H1 (cell line): ENCODE measurements at regions not wholly inside any gene's neighbourhood (a gene's known extent, or its start where the extent isn't known, plus 50 kb on each side); places are given as distances from the start of the nearest gene placed in this dataset.

ENCODE experiments used
- CTCF ChIA-PET: fragments of 300-600 bp; sonication (Branson Sonifier 250); formaldehyde crosslinking; loops from one replicate; lab custom pipeline; 2021; ENCODE audit not compliant: partially characterized antibody; lab: Charles Lee
- POLR2A ChIA-PET: fragments of 300-600 bp; sonication (Branson Sonifier 250); formaldehyde crosslinking; loops from one replicate; lab custom pipeline; 2021; ENCODE audit warnings: inconsistent platforms; ENCODE audit not compliant: partially characterized antibody; lab: Charles Lee
- DNase-seq, 2 experiments: peaks; one replicate each; pipeline versions ENCODE4 v3.0.0 to v3.0.0-alpha.2; 2010 to 2022; ENCODE audit warnings: low spot score in 2 of 2, low read depth in 1 of 2, mixed read lengths in 1 of 2
- FAIRE-seq: peaks from 2 replicates; lab custom pipeline; 2011; peaks lifted over from hg19 to GRCh38; lab: Jason Lieb, UNC
- H2AFZ ChIP-seq: 2 replicates; pipeline ENCODE4 v1.8.1; 2012; ENCODE audit warnings: low read length, inconsistent platforms
- H2AK5ac ChIP-seq: 2 replicates; pipeline ENCODE4 v1.6.1; 2013; ENCODE audit warnings: low read depth, low read length
- H2BK120ac ChIP-seq: replicated peaks from 2 replicates; pipeline ENCODE3; 2013; ENCODE audit warnings: low read depth, low read length, inconsistent platforms
- H2BK12ac ChIP-seq: 2 replicates; pipeline ENCODE4 v1.6.1; 2013; ENCODE audit warnings: low read depth, low read length
- H2BK15ac ChIP-seq: 2 replicates; pipeline ENCODE4 v1.6.1; 2013; ENCODE audit warnings: low read length
- H2BK20ac ChIP-seq: 2 replicates; pipeline ENCODE4 v1.6.1; 2013; ENCODE audit warnings: low read length
- H2BK5ac ChIP-seq: 2 replicates; pipeline ENCODE4 v1.6.1; 2013; ENCODE audit warnings: low read depth, low read length
- H3K14ac ChIP-seq: 2 replicates; pipeline ENCODE4 v1.6.1; 2013; ENCODE audit warnings: inconsistent platforms; ENCODE audit not compliant: insufficient read length
- H3K18ac ChIP-seq: 2 replicates; pipeline ENCODE4 v1.6.1; 2013; ENCODE audit warnings: low read length; ENCODE audit errors: extremely low read depth
- H3K23ac ChIP-seq: 2 replicates; pipeline ENCODE4 v1.6.1; 2013; ENCODE audit warnings: inconsistent platforms; ENCODE audit not compliant: insufficient read length
- H3K23me2 ChIP-seq: 2 replicates; pipeline ENCODE4 v1.6.1; 2013; ENCODE audit warnings: low read depth, low read length
- H3K27ac ChIP-seq: 2 replicates; pipeline ENCODE4 v1.6.1; 2011; ENCODE audit warnings: low read depth, low read length, inconsistent platforms
- H3K27me3 ChIP-seq, 4 experiments: replicated peaks in 1 of 4; 1 replicate in 1 of 4; 2 replicates in 3 of 4; pipeline versions ENCODE4 v1.6.1 to v1.8.1; 2011 to 2013; ENCODE audit warnings: low read length in 3 of 4, mild to moderate bottlenecking in 3 of 4, inconsistent platforms in 2 of 4, mixed read lengths in 2 of 4, moderate library complexity in 1 of 4; ENCODE audit not compliant: control insufficient read depth in 3 of 4, insufficient read depth in 3 of 4; ENCODE audit errors: extremely low read depth in 1 of 4
- H3K36me3 ChIP-seq, 4 experiments: 2 replicates each; pipeline versions ENCODE4 v1.6.1 to v1.8.1; 2011 to 2013; ENCODE audit warnings: mild to moderate bottlenecking in 4 of 4, low read length in 3 of 4, moderate library complexity in 2 of 4, control low read depth in 1 of 4, inconsistent platforms in 1 of 4; ENCODE audit not compliant: insufficient read depth in 4 of 4, control insufficient read depth in 2 of 4
- H3K4ac ChIP-seq: replicated peaks from 2 replicates; pipeline ENCODE3; 2013; ENCODE audit warnings: low read length, low read depth, mixed read lengths, inconsistent platforms; ENCODE audit not compliant: insufficient read length
- H3K4me1 ChIP-seq, 4 experiments: replicated peaks in 1 of 4; 1 replicate in 1 of 4; 2 replicates in 3 of 4; pipeline versions ENCODE4 v1.6.1 to v1.8.1; 2011 to 2013; ENCODE audit warnings: low read length in 3 of 4, inconsistent platforms in 2 of 4, mixed read lengths in 1 of 4; ENCODE audit not compliant: insufficient read depth in 4 of 4, control insufficient read depth in 3 of 4
- H3K4me2 ChIP-seq, 2 experiments: 2 replicates each; pipeline versions ENCODE4 v1.6.1 to v1.8.1; 2011 to 2013; ENCODE audit warnings: low read depth in 2 of 2, low read length in 2 of 2, control low read depth in 1 of 2, inconsistent platforms in 1 of 2, mild to moderate bottlenecking in 1 of 2; ENCODE audit not compliant: insufficient read depth in 1 of 2
- H3K4me3 ChIP-seq, 4 experiments: fragments of 200-600, 300-600 bp in 1 of 4; sonication (generic), shearing (Covaris generic), sonication (Bioruptor Twin) in 1 of 4; 2 replicates each; pipeline versions ENCODE4 v1.5.1 to v1.8.1; 2011 to 2016; ENCODE audit warnings: low read length in 4 of 4, low read depth in 3 of 4, control low read depth in 2 of 4, inconsistent platforms in 2 of 4, mild to moderate bottlenecking in 2 of 4, mixed read lengths in 1 of 4, moderate library complexity in 1 of 4; ENCODE audit not compliant: insufficient read depth in 2 of 4; ENCODE audit errors: extremely low read depth in 1 of 4
- H3K56ac ChIP-seq: replicated peaks from 2 replicates; pipeline ENCODE3; 2013; ENCODE audit warnings: low read depth, mild to moderate bottlenecking, mixed read lengths, low read length, inconsistent platforms; ENCODE audit not compliant: insufficient read length
- H3K79me1 ChIP-seq: 2 replicates; pipeline ENCODE4 v1.6.1; 2013; ENCODE audit warnings: low read depth, low read length, control low read depth
- H3K79me2 ChIP-seq, 2 experiments: 2 replicates each; pipeline versions ENCODE4 v1.6.1 to v1.8.1; 2012 to 2013; ENCODE audit warnings: low read length in 2 of 2, mild to moderate bottlenecking in 2 of 2, inconsistent platforms in 1 of 2; ENCODE audit not compliant: insufficient read depth in 2 of 2, control insufficient read depth in 1 of 2
- H3K9ac ChIP-seq, 4 experiments: replicated peaks in 1 of 4; 1 replicate in 1 of 4; 2 replicates in 3 of 4; pipeline versions ENCODE4 v1.6.1 to v1.8.1; 2011 to 2013; ENCODE audit warnings: low read depth in 3 of 4, low read length in 3 of 4, control low read depth in 2 of 4, mild to moderate bottlenecking in 2 of 4, moderate library complexity in 2 of 4, inconsistent platforms in 1 of 4; ENCODE audit errors: extremely low read depth in 1 of 4
- H3K9me3 ChIP-seq, 2 experiments: 2 replicates each; pipeline versions ENCODE4 v1.6.1 to v1.8.1; 2012 to 2013; ENCODE audit warnings: mild to moderate bottlenecking in 2 of 2, moderate library complexity in 2 of 2, control low read depth in 1 of 2, inconsistent platforms in 1 of 2, low read depth in 1 of 2, low read length in 1 of 2, mixed read lengths in 1 of 2; ENCODE audit not compliant: insufficient read depth in 2 of 2
- H4K20me1 ChIP-seq, 2 experiments: replicated peaks in 1 of 2; 2 replicates each; pipeline versions ENCODE3 to v1.8.1; 2011 to 2013; ENCODE audit warnings: inconsistent platforms in 2 of 2, low read length in 2 of 2, mild to moderate bottlenecking in 1 of 2; ENCODE audit not compliant: insufficient read depth in 2 of 2, control insufficient read depth in 1 of 2
- H4K5ac ChIP-seq: 2 replicates; pipeline ENCODE4 v1.6.1; 2013; ENCODE audit warnings: low read length, low read depth, mixed read lengths, inconsistent platforms; ENCODE audit not compliant: insufficient read length
- H4K8ac ChIP-seq: 2 replicates; pipeline ENCODE4 v1.8.0; 2013; ENCODE audit warnings: mild to moderate bottlenecking, moderate library complexity, low read length, inconsistent platforms; ENCODE audit not compliant: insufficient read depth; ENCODE audit errors: extremely low read depth
- H4K91ac ChIP-seq: replicated peaks from 2 replicates; pipeline ENCODE3; 2013; ENCODE audit warnings: low read length, mixed read lengths, inconsistent platforms; ENCODE audit not compliant: insufficient read length
- GABPA ChIP-seq: IDR thresholded peaks from 2 replicates; pipeline ENCODE4 v1.6.1; 2011; ENCODE audit warnings: mild to moderate bottlenecking, low read length, moderate library complexity, borderline replicate concordance; ENCODE audit not compliant: insufficient read depth
- WGBS, 2 experiments: shearing (Covaris generic) in 1 of 2; methylation state at CpG; one replicate each; pipeline versions ENCODE4 v1.1.6 to v1.1.7; 2013 to 2015; ENCODE audit warnings: low lambda C conversion rate in 2 of 2, mixed read lengths in 2 of 2, inconsistent platforms in 1 of 2, low coverage in 1 of 2, missing lambda C conversion rate in 1 of 2; ENCODE audit not compliant: insufficient replicate concordance in 2 of 2, insufficient coverage in 1 of 2, insufficient read length in 1 of 2; ENCODE audit errors: extremely low coverage in 1 of 2, missing lambda C conversion rate in 1 of 2; 5-methylcytosine and 5-hydroxymethylcytosine counted together

- no peak overlapping the region for H4K91ac ChIP-seq
- no peak overlapping the region for H2BK15ac ChIP-seq
- no peak for FAIRE-seq
Measured at GRCh38 chr13:77480066-77480465, 55.4 kb upstream of the SCEL start.

More at GRCh38 chr13:77480066-77480465, 55.4 kb upstream of the SCEL start:
- WGBS, 2 experiments: 29% methylated on average over 2 of the region's 2 CpGs; no CpG with 5 or more reads in 1 of the 2 experiments
- H4K20me1 ChIP-seq: no peaks in the 10 kb centered on the region
- ChIA-PET POLR2A (no interaction called here), CTCF (interaction anchor here (0.7 to 4.2 kb wide), 11 partner anchors 12 to 307 kb away, joined by 3 to 23 read pairs (median 10); partner anchors contain the start of gene MYCBP2)
- H3K23me2 ChIP-seq: no peaks in the 10 kb centered on the region
- TF ChIP-seq GABPA: no peak
- H3K9me3 ChIP-seq: peaks cover 0 to 3% of the 10 kb centered on the region in 2 experiments; a peak in 1 of 4 replicates
- H3K79me1 ChIP-seq: no peaks in the 10 kb centered on the region
- peak overlapping the region; percentile 66 for H2BK120ac ChIP-seq
- H2BK5ac ChIP-seq: no peak overlapping the region
- H3K36me3 ChIP-seq: no peaks in the 10 kb centered on the region
- H3K18ac ChIP-seq: no peak overlapping the region
- no peak overlapping the region for H3K27ac ChIP-seq
- no peaks in the 10 kb centered on the region for H3K27me3 ChIP-seq
- no peak overlapping the region for H2AK5ac ChIP-seq
- H3K4me3 ChIP-seq: no peak overlapping the region
- H3K79me2 ChIP-seq: no peaks in the 10 kb centered on the region
- H3K23ac ChIP-seq: no peak overlapping the region
- no peak overlapping the region for H3K9ac ChIP-seq
- peak in 1 of 2 experiments; percentile 9 for DNase-seq
- no peak overlapping the region for H3K4ac ChIP-seq
- H4K5ac ChIP-seq: no peak overlapping the region
- H3K4me2 ChIP-seq: peak overlapping the region; percentile 27 to 33; a peak in 1 of 4 replicates
- H3K56ac ChIP-seq: no peak overlapping the region
- no peak overlapping the region for H2BK20ac ChIP-seq
- H2AFZ ChIP-seq: peak overlapping the region; percentile 54; the same call in 1 of the 2 replicates
- H3K4me1 ChIP-seq: peaks cover 2 to 5% (median 4%) of the 10 kb centered on the region in 4 experiments; a peak in 4 of 7 replicates
- H2BK12ac ChIP-seq: no peak overlapping the region
- no peak overlapping the region for H3K14ac ChIP-seq
- H4K8ac ChIP-seq: no peak overlapping the region
